GM19463 (cell line): ENCODE measurements at regions not wholly inside any gene's neighbourhood (a gene's known extent, or its start where the extent isn't known, plus 50 kb on each side); places are given as distances from the start of the nearest gene placed in this dataset.

Experiments
- ATAC-seq: cut with Tn5 transposase; IDR thresholded peaks from one replicate; pipeline ENCODE4 v1.9.1; 2021; ENCODE audit warnings: mild to moderate bottlenecking, moderate library complexity; ENCODE audit not compliant: unreplicated experiment

DNA sequence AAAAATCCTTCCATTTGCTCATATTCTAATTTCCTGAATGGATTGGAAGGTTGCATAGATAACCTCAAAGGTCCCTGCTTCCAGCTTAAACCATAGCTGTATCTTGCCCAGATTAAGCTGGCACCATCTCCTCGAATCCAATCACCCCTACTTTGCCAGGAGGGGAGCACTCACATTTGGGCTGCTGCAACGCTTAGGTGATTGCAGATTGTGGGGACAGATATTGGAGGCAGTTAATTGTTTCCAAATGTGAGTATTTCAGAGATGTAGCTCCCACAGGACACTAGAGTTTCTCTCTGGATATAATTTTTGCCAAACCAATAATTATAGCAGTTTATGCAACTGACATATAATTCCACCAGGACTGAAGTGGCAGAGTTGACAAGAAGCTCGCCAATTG lies 53.5 kb upstream of the ACSL1 start:
- no peak for ATAC-seq

DNA sequence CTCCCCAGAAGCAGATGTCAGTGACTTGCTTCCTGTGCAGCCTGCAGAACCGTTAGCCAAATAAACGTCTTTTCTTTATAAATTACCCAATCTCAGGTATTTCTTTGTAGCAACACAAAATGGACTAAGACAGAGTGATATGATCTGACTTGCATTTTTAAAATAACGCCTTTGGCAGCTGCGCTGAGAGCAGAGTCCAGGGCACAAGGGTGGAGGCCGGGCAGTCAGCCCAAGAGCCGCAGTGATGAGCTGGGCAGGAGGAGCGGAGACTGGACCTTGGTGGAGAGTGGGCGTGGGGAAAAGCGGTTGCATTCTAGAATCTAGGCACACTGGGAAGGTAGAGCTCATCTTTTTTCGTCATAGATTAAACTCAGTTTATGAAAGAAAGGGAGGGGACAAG lies 56.5 kb upstream of the ACSL1 start:
- ATAC-seq = no peak

DNA sequence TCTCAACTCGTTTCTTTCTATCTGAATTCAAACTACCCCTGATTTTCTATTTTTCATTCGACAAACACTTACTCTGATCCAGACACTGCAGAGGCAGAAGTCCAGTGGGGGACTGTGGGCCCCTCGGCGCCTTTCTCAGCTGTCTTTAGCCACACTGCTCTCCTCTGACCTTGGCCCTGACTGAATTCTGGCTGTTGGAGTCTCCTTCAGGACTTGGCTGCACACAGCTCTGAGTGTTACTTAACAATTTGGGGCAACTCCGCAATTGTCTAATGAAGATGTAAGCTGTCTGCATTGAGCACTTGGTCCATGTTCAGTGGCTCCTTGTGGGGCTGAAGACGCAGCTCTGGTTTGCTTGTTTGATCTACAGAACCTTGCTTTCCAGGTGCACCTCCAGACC lies 57.3 kb upstream of the ACSL1 start:
- no peak for ATAC-seq

DNA sequence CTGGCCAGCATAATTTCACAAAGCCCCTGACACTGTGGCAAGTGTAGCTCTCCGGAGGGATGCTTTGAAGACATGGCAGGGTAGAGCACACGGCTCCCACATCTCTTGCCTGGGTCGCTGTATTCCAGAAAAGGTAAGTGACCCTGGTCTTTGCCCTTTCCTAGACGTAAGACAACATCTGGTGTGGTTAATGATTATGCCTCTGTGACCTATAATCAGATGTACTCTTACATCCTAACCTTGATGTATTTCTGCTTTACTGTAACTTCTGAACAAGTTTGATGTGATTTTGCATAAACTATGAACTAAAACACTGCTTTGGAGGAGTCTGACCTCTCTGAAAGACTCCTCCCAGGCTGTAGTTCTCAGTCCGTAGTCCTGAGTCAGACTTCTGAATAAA lies 59.1 kb upstream of the ACSL1 start:
- no peak for ATAC-seq

DNA sequence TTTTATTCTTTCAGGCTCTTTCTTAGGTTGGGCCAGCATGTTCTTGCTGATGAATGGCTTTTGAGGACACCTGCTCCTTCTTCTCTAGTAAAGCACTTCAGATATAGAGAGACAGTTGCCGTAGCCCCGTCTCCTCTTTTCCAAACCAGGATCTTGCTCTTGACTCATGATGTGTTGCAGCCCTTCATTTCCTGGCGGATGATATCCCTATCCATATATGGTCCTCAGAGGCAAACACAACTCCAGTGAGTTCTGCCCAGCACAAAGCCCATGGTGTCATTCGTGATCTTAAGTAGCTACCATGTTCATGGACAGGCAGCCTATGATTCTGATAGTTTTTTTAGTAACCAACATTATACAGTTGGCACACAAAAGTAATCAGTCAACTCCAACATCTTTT lies 59.8 kb upstream of the ACSL1 start:
- ATAC-seq = no peak

DNA sequence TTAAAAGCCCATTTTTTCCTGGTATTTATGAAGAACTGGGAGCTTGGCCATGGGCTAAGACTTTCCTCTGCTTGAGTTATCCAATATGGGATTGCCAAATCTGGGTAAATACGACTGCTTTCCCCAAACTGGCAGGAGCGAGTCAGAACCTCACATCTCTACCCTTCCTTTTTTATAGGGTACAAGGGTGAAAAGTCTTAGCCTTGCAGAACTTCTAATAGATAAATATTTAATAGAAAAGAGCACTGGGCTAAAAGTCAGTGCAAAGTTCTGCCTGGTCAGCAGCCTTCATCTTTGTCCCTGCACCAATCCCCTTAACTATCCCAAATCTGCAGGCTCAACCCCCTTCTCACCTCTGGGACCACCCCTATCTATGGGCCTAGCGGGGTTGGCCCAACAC lies 61.6 kb upstream of the ACSL1 start:
- ATAC-seq = no peak

DNA sequence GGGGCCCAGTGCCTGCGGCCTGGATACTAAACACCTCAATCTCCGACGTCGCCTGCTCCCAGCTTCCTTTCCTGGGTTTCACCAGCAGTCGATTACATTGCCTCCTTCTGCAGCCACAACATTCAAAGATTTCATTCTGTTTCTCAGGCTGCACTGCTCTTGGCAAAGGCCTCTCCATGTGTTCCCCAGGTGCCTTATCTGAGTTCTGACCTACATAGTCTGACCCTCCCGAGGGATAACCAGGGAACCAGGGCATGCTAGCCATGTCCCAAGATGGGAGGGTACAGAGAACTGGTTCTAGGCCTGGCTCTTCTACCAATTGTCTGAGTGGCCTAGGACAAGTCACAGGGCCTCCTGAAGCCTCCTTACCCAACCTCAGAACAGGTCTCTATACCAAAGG lies 62.2 kb upstream of the ACSL1 start:
- ATAC-seq = no peak

DNA sequence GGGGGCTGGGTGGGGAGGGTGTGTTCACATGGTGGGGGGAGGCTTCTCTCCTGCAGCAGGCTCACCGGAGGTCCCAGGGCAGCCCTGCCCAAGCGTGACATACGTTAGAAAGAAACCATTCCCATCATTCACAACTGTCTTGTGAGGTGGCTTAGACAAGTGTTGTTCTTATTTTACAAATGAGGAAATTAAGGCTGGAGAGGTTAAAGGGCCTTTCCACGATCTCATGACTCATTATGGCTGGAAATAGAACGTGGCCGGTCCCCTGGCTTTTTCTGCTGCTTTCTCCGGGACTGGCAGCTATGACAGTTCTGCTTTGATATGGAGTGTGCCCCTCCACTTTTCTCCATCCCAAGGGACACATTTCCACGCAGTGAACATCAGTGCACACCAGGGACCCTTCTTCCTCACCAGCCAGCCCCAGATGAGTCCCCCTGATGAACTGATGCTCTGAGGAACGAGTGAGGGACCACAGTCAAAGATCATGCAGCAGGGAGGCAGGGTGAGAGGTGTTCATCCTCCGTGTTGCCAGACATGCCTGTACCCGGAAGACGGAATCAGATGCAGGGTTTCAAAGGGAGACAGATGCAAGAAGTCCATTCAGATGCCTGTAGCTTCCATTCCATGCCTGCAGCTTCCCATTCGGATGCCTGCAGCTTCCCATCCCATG lies 64.0 kb upstream of the ACSL1 start:
- ATAC-seq = peak; percentile 41

DNA sequence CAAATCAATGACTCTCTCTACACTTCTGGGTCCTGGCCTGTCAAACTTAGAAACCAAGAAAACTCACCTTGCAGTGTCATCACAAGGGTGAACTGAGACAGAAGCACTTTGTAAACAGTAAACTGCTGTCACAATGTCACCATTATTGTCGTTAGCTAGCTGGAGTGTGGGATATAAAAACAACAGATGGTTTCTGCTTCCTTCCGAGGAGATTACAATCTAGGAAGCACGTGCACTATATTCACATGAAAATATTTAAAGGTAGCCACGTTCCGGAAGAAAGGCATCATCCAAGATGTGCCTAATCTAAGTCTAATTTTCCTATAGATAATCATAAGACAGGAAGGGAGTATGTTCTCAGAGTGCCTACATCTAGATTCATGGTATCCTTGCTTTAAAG lies 64.7 kb upstream of the ACSL1 start:
- no peak for ATAC-seq

DNA sequence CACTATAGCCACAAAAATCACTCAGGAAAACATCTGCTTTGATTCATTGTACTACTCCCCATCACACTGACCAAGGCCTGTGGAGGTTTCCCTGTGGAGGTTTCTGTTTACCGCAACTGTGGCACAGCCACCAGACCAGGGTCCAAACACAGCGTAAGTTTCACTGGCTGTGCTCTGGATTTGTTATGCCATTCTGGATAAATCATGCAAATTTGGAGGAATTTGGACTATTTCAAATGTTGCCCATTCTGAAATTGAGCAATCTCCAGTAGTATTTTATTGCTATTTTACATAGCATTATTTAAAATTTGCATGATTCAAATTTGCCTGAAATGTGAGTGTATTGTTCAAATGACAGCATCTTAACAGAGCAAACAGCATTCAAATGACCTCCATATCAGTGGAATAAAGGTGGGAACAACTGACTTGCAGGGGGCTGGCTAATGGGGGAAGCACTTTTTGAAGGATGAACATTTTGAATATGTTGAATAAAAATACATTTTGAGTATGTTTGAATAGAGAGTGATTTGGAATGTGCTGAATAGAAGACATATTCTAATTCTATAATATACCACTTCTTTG lies 66.1 kb upstream of the ACSL1 start:
- ATAC-seq = no peak

DNA sequence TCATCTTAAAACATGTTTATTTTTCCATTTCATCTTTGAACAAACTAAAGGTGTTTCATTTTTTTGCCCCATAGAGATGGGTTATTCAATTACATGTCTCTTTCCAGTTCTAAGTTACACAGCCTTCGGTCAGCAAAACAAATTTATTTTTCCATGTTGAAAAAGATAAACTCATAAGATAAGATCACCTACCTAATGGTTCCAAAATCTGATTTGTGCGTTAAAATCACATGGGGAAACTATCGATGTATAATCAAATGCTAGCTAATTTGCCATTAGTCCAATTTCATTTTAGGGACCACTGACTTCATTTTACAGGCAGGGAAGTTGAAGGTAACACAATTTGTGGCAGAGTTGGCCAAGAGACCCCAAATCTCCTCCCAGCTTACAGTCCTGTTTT lies 67.2 kb upstream of the ACSL1 start:
- no peak for ATAC-seq

DNA sequence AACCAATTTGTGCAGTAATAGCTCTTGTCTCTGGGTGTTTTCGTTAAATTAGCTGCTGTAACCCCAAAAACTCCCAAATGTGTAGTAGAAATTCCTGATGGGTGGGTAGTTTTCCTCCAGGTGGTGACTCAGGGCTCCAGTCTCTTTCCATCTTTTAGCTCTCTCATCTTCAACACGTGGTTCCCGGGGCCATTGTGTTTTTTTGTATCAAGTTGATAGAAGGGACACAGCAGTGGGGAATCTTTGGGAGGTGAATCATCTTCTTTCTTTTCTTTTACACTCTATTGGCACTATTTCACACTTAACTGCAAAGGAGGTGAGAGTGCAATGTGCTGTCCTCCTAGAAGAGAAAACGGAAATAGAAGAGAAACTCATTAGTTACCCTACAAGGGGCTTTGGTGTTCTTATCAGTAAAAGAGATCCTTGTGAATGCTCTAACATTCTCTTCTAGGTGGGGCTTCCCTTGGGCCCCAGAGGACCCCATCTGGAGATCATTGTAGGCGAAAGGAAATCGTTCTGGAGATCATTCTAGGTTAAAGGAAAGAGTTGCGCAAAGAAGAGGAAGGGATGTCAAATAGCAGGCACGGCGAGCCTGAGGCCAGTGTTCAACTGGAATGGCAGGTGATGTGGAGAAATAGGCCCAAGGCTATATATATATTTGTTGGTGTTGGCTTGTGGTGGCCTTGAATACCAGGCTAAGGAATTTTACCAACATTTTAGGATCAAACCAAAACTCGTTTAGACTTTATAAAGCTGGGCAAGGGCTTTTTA lies 68.2 kb upstream of the ACSL1 start:
- no peak for ATAC-seq

DNA sequence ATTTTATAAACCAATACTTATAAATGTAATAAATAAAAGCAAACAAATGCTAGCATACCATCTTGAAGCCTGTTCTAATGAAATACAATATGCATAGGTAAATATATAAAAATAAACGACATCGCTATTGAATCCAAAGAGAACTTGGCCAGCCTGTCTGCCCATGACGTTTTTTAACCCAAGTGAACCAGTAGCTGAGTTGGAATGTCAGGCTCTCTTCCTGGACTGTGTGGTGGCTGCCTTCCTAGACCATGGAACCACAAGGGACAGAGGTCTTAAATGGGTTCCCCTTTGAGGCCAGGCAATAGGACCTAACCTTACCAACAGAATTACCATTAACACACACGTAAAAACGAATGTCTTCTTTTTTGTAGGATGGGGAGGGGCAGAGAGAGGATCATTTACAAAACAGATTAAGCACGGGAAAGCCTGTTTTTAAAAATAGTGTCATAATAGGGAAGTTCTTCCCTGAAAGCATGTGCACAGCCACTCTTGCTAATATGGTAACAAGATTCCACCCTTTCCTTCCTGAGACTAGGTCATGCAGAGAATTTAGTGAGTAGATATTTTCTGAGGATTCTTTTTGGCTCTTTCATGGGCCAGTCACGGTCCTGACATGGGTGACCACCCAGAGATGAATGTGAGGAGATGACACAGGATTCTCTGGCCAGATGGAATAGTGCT lies 69.4 kb upstream of the ACSL1 start:
- no peak for ATAC-seq

DNA sequence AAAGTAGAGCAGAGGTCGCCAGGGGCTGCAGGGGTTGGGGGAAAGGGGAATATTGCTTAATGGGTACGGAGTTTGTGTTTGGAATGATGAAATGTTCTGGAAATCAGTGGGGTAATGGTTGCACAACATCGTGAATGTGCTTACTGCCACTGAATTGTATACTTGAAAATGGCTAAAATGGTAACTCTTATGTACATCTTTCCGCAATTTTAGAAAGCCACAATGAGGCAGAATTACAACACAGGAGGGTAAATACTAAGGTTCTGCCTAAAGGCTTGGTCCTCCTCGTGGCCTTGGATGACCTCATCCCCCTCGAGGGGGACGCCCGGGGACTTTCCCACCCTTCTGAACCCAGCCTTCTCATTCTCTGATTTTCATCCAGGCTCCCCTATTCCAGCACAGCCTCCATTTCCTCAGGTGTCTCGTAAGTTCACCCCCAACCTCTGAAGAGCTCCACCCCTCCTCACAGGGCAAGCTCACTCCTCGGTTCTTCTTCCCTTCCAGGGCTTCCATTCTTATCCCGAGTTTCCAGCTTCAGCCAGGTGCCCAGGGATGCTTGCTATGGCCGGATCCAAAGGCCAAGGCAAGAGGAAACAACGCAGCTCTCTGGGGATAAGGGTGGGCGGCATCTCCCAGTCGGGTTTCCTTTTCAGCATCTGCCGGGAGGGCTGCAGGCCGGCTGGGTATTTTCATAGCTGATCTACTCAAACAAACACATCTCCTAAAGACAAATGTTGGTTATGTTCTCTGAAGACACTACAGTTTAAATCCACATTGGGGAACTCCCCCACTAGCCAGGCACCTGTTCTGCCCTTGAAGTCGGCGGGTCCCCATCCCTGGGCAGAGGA lies 71.3 kb upstream of the ACSL1 start:
- peak; percentile 77 for ATAC-seq

DNA sequence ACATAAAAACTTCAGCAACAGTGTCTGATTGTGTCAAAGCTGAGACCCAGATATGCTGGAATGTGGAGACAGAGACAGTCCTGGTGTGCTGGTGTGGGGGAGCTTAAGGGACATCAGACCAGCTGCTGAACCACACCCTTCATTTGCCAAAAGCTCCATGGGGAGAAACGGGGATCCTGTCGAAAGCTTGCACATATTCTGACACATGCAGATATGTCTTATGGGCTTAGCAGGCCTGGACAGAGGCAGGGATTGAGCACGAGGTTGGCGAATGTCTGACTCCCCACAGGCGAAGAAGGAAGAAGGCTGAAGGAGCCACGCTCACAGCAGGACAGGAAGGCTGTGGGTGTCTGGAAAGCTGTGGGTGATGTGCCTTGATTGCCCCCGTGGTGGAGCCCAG lies 72.1 kb upstream of the ACSL1 start:
- no peak for ATAC-seq

DNA sequence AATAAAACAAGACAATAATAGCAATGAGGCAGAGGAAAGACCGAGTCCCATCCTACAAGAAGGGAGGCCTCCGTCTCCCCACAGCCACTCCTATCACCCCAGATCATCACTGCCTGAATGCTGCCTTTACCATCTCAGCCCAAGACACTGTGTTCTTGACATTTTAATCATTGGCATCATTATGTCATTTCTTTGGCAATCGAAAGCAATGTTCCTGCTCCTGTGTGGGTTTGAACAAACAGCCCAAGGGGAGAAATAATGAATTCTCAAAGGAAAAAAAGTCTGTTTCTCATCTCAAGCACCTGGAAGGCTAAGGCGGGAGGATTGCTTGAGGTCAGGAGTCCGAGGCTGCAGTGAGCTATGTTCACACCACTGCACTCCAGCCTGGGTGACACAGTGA lies 73.0 kb upstream of the ACSL1 start:
- no peak for ATAC-seq

DNA sequence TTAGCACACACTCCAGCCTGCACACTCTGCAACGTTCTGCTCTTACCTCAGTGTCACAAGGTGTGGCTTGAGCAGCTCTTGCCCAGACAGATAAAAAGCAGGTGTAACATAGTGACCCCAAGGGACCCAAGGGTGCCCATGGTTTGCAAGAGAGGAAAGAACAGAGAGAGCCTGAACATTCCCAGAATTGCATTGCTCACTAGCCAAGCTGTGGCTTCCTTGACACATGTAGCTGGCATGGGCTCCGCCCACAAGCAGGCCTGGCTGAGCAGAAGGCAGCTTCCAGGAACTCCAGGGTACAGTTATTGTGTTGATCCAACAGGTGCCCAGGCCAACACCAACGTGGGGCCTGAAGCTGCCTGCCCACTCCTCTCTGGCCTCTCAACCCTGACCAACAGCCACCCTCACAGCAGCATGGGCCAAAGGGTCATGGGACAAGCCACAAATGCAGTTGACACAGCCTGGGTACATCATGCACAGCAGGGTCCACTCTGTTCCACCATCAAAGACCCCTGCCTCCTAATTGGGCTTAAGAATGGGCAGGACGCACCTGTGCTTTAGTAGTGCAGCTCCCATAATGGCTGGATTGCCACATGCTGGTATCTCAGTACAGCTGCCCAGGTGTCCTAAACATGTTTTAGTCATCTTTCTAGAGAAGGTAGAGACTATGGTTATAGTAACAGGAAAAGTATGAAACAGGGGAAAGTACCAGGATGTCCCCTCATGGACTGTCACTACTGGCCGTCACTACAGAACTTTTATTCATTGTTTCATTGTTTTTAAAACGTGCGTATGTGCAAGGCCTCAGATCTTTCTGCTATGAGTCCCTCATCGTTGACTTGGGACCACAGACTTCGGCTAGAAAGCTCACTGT lies 73.7 kb upstream of the ACSL1 start:
- no peak for ATAC-seq

DNA sequence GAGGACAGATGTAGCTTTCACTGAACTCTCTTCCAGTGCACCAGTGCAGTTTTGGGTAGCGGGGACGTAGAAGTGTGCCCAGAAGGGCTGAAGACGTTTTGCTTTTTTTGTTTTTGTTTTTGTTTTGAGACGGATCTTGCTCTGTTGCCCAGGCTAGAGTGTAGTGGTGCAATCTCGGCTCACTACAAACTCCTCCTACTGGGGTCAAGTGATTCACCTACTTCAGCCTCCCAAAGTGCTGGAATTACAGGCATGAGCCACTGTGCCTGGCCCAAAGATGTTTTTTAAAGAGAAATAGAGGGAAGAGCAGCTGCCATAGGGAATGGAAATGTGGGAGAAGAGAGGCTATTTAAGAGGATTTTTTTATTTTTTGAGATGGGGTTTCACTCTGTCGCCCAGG lies 74.4 kb upstream of the ACSL1 start:
- ATAC-seq = no peak

DNA sequence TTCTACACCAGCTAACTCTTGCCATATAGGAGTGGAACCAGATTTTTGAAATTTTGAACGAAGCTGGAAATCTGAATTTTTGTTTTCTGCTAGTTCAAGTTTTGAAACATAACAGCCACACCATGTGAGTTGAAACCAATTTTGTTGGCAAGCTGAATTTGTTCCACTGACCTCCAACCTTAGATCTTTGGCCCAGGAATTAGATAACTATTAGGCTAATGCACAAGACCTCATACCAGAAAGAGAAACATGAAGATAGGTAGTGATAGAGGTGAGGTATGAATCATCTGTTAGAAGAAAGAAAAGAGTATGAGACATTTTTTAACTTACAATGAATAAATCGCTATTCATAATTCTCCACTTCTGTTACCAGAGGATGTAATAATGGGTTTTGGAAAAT lies 76.8 kb upstream of the ACSL1 start:
- ATAC-seq = no peak

DNA sequence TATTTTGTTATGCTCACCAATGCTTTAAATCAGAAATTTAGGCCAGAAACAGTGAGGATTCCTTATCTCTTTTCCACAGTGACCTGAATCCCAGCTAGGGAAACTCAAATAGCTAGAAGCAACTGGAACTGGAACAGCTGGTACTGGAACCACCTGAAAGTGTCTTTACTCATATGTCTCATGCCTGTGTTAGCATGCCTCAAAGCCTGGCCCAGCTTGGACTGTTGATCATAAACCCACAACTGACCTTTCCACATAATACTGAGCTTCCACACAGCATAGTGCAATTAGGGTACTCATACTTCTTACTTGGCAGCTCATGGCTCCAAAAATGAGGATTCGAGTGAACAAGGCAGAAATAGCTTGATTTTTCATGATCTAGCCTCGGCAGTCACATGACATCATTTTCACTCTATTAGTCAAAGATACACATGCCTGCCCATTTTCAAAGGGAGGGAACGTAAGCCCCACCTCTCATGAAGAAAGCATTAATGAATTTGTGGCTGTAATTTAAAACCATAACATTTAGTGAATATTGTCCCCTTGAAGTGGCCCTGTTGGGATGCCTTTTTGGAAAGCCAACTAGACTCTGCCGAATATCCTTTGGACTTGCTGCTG lies 80.8 kb upstream of the ACSL1 start:
- ATAC-seq = no peak
